Mucosa of descending colon (tissue), 3 donors: ENCODE measurements at regions not wholly inside any gene's neighbourhood (a gene's known extent, or its start where the extent isn't known, plus 50 kb on each side); places are given as distances from the start of the nearest gene placed in this dataset.

Experiments
- ATAC-seq: fragments of 200-7000 bp; cut with Tn5 transposase; one replicate; pipeline ENCODE4 v1.9.1; 2020; ENCODE audit warnings: mild to moderate bottlenecking, moderate library complexity
- DNase-seq, 3 donors: peaks; one replicate each; pipeline ENCODE4 v3.0.0-alpha.2; 2020
- H3K36me3 ChIP-seq: fragments of 200-600 bp; one replicate; pipeline ENCODE4 v1.8.0; 2021; ENCODE audit warnings: low read depth, mild to moderate bottlenecking
- H3K4me1 ChIP-seq: fragments of 200-600 bp; one replicate; pipeline ENCODE4 v1.8.0; 2021; ENCODE audit warnings: low read depth, mild to moderate bottlenecking
- H3K4me3 ChIP-seq: fragments of 200-600 bp; one replicate; pipeline ENCODE4 v1.8.0; 2021; ENCODE audit warnings: mild to moderate bottlenecking
- H3K9me3 ChIP-seq: fragments of 200-600 bp; one replicate; pipeline ENCODE4 v1.8.0; 2021; ENCODE audit warnings: mild to moderate bottlenecking
- CTCF ChIP-seq: fragments of 200-600 bp; IDR thresholded peaks from one replicate; pipeline ENCODE4 v1.8.0; 2022; ENCODE audit warnings: antibody characterized with exemption, mild to moderate bottlenecking
- intact Hi-C, 2 donors: fragments of 100-400 bp; cut with DNase I in 1 of 2; cut with micrococcal nuclease in 1 of 2; formaldehyde crosslinking; loops; one replicate each; pipeline versions ENCODE4 v1.11.0 to v1.11.1; 2022; cut with DNase I, micrococcal nuclease
- donor health status: DM: no; HTN: no; CAD: no; lungs with moderate emphysema.
- donor health status: DM: no; HTN: no; CAD: no.
- donor health status: DM: no; HTN: yes; CAD: no.

DNA sequence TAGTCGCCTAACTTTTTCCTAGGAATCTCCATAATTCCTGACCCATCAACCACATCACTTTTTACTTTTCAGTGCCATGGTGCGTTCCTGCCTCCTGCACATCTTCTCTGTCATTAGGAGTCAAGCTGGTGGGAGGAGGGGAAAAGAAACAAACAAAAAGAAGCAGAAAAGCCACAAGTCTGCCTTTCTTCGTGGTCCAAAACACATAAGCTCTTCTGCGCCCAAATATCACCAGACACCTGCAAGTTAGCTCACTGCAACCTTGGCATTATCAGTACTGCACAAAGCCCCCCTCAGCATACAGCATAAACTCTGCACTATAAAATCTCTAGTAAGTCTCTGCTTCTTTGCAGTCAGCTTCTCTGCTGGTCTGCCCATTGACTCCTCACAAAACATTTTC, 295.3 kb downstream of the HS3ST3B1 start:
- intact Hi-C loops: no loop called here
- no peaks in the 10 kb centered on the region for H3K9me3 ChIP-seq
- ATAC-seq (no peak), DNase-seq (no peak)
- no peaks in the 10 kb centered on the region for H3K36me3 ChIP-seq
- H3K4me1 ChIP-seq: no peaks in the 10 kb centered on the region
- TF ChIP-seq CTCF: no peak
- H3K4me3 ChIP-seq: no peak overlapping the region

- no peaks in the 10 kb centered on the region for H3K4me1 ChIP-seq
- H3K4me3 ChIP-seq: no peak overlapping the region
- ATAC-seq: no peak
- H3K9me3 ChIP-seq: no peaks in the 10 kb centered on the region
- no peak for TF ChIP-seq CTCF
- intact Hi-C loops: no loop called here
- DNase-seq: no peak
- H3K36me3 ChIP-seq: no peaks in the 10 kb centered on the region
Observed at GRCh38 chr17:14595656-14596055, 294.8 kb downstream of the HS3ST3B1 start.

DNA sequence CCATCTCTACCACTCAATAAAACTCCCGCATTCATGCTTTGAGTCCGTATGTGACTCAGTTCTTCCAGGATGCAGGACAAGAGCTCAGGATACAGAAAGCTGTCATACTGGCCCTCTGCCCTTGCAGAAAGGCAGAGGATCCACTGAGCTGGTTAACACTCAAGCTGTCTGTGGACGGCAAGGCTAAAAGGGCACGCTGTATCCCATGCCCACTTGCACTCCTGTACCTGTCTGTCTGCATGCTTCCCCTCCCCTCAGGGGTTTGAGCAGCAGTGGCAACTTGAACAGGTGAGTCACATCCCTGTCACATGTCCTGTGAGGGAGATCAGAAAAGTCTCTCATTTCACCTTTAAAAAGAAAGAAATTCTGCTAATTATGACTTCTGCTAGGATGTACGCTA, 293.8 kb downstream of the HS3ST3B1 start:
- ATAC-seq: no peak
- DNase-seq: no peak

DNA sequence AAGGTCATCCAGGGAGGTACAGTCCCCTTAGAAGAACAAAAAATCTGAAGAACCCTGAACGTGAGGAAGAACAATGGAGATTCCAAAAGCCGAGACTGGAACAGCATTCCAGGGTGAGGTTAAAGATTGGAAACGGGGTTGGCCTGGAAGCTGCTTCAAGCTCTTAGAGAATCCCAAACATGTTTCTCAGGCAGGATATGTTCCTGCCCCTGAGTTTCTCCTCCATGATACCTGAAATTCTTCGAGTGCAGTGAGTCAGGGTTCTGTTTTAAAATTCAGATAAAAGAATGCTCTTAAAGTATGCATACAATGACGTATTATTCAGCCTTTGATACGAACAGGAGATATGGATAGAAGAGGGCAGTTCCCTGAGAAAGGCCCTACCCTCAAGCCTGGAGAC, 293.1 kb downstream of the HS3ST3B1 start:
- Histone ChIP-seq H3K36me3 (no peaks in the 10 kb centered on the region), H3K4me3 (no peak overlapping the region), H3K9me3 (no peaks in the 10 kb centered on the region), H3K4me1 (no peaks in the 10 kb centered on the region)
- TF ChIP-seq CTCF: no peak
- ATAC-seq (no peak), DNase-seq (no peak)
- intact Hi-C loops: no loop called here

More for the DNA sequence above, 293.8 kb downstream of the HS3ST3B1 start:
- H3K4me3 ChIP-seq: no peak overlapping the region
- TF ChIP-seq CTCF: no peak
- intact Hi-C loops: no loop called here
- no peaks in the 10 kb centered on the region for H3K9me3 ChIP-seq
- H3K4me1 ChIP-seq: no peaks in the 10 kb centered on the region
- no peaks in the 10 kb centered on the region for H3K36me3 ChIP-seq

- no peaks in the 10 kb centered on the region for H3K4me1 ChIP-seq
- intact Hi-C loops: no loop called here
- H3K36me3 ChIP-seq: no peaks in the 10 kb centered on the region
- H3K9me3 ChIP-seq: no peaks in the 10 kb centered on the region
- H3K4me3 ChIP-seq: no peak overlapping the region
- ATAC-seq (no peak), DNase-seq (no peak)
- no peak for TF ChIP-seq CTCF
Observed at GRCh38 chr17:14590459-14591250, 289.8 kb downstream of the HS3ST3B1 start.
